Activated CD4-positive, alpha-beta memory T cell treated with anti-CD3 and anti-CD28 coated beads, Interleukin-2, amount 10 ng/mL, durations not matched to agents 7 days and 5 days (primary cell): ENCODE measurements at regions not wholly inside any gene's neighbourhood (a gene's known extent, or its start where the extent isn't known, plus 50 kb on each side); places are given as distances from the start of the nearest gene placed in this dataset.

Source experiments
- CTCF ChIA-PET: fragments of 350-600 bp; sonication (Branson Sonifier 250); formaldehyde crosslinking; loops from one replicate; lab custom pipeline; 2021; ENCODE audit warnings: antibody characterized with exemption, inconsistent platforms; lab: Charles Lee
- POLR2A ChIA-PET: fragments of 350-600 bp; sonication (Branson Sonifier 250); formaldehyde crosslinking; loops from one replicate; lab custom pipeline; 2021; ENCODE audit warnings: antibody characterized with exemption; lab: Charles Lee
- DNase-seq: peaks from one replicate; pipeline ENCODE4 v3.0.0-alpha.2; 2020
- H3K27ac Mint-ChIP-seq: one replicate; pipeline ENCODE4 v1.8.0; 2021; ENCODE audit warnings: mild to moderate bottlenecking, mixed read lengths
- H3K27me3 Mint-ChIP-seq: one replicate; pipeline ENCODE4 v1.8.0; 2021; ENCODE audit warnings: mixed read lengths
- H3K36me3 Mint-ChIP-seq: one replicate; pipeline ENCODE4 v1.8.0; 2021; ENCODE audit warnings: low read depth, mixed read lengths
- H3K4me1 Mint-ChIP-seq: one replicate; pipeline ENCODE4 v1.8.0; 2021; ENCODE audit warnings: mixed read lengths
- H3K4me3 Mint-ChIP-seq: one replicate; pipeline ENCODE4 v1.8.0; 2021; ENCODE audit warnings: mild to moderate bottlenecking, mixed read lengths
- H3K9me3 Mint-ChIP-seq: one replicate; pipeline ENCODE4 v1.8.0; 2021; ENCODE audit warnings: mixed read lengths

DNA sequence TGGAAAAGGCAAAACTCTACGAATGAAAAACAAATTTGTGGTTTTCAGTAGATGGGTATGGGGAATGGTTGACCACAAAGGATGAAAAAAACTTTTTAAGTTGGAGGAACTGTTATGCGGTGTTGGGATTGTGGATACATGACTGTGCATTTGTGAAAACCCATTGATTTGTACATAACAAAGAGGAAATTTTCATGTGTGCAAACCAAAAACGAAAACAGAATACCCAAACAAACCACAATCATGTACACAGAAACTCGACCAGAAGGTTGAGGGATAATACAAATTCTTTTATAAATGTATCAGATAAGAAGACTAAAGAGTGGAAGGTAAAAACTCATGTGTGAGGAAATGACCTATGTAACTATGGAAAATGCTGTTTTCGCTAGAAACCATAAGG is 1012.4 kb downstream of the CDH18 start:
- POLR2A ChIA-PET = no interaction called here
- no peak for DNase-seq
- Mint-ChIP-seq H3K9me3 (no peaks in the 10 kb centered on the region), H3K27me3 (no peaks in the 10 kb centered on the region), H3K4me1 (no peaks in the 10 kb centered on the region), H3K27ac (no peak overlapping the region), H3K36me3 (no peaks in the 10 kb centered on the region), H3K4me3 (no peak overlapping the region)
- CTCF ChIA-PET = no interaction called here

DNA sequence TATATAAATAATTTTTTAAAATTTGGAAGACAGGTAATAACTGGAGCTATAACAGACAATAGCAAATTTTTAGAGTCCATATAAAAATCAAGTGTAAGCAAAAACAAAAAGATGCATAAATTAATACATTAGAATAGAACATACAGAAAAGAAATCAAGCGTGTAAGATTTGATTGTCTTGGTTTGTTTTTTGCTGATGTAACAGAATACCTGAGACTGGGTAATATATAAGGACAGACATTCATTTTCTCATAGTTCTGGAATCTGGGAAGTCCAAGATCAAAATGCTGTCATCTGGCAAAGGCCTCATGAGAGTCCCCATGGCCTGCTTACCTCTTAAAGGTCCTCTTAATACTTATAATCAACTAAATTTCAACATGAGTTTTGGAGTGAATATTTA is 1010.1 kb downstream of the CDH18 start:
- no peaks in the 10 kb centered on the region for H3K27me3 Mint-ChIP-seq
- no peak overlapping the region for H3K27ac Mint-ChIP-seq
- CTCF ChIA-PET = no interaction called here
- DNase-seq = no peak
- H3K4me3 Mint-ChIP-seq = no peak overlapping the region
- POLR2A ChIA-PET = no interaction called here
- H3K4me1 Mint-ChIP-seq = no peaks in the 10 kb centered on the region
- H3K36me3 Mint-ChIP-seq = no peaks in the 10 kb centered on the region
- no peaks in the 10 kb centered on the region for H3K9me3 Mint-ChIP-seq

DNA sequence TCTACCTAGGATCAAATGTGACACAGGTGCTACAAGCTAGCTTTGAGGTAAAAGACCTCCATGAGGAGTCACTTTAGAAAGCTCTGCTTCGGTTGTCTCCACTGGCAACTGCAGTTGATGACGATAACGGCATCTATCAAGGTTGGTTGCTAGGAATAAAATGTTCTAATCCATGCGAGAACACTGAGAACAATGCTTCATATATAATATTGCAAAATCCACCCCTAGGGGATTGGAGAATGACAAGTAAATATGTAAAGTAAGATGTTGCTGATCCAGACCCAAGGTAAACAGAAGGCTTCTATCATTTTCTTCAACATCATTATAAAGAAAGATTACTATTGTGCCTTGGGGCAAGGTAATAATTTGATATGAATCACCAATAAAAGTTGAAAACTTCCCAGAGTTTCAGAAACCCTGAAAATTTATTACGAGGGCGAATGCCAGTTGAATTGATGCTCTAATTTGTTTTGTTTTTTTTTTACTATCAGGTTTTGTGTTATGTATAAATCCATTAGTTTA is 1003.4 kb downstream of the CDH18 start:
- Mint-ChIP-seq H3K9me3 (peaks cover 2% of the 10 kb centered on the region), H3K27ac (no peak overlapping the region), H3K4me3 (no peak overlapping the region), H3K4me1 (no peaks in the 10 kb centered on the region), H3K27me3 (no peaks in the 10 kb centered on the region), H3K36me3 (no peaks in the 10 kb centered on the region)
- no peak for DNase-seq
- CTCF ChIA-PET = no interaction called here
- POLR2A ChIA-PET = no interaction called here

DNA sequence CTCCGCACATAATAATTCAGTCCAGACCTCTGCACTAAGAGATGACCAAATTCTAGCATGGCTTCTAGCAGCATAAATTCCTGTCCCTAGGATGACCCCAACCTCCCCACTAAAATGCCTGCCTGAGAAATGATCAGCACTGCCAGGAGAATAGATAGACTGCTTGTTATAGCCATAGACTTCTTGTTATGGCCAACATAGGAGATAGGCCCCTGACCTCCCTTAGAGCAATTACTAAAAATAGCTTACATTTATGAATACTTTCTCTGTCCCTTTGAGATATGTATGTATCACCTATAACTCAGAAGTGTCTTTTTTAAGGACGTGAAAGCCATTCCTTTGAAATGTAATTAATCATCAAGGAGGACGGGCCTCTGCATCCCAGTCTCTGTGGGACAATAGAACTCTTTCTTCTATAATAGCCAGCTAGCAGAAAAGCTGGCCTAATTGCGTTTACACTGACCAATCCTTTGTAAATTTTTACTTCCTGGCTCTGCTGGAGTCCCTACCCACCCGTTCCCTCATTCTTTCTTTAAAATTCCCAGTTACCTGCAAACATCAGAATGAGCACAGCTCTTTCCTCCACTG is 1002.7 kb downstream of the CDH18 start:
- no peak for DNase-seq
- Mint-ChIP-seq H3K4me3 (no peak overlapping the region), H3K27me3 (no peaks in the 10 kb centered on the region), H3K36me3 (no peaks in the 10 kb centered on the region), H3K9me3 (peaks cover 2% of the 10 kb centered on the region), H3K27ac (no peak overlapping the region), H3K4me1 (no peaks in the 10 kb centered on the region)
- ChIA-PET POLR2A (no interaction called here), CTCF (no interaction called here)

DNA sequence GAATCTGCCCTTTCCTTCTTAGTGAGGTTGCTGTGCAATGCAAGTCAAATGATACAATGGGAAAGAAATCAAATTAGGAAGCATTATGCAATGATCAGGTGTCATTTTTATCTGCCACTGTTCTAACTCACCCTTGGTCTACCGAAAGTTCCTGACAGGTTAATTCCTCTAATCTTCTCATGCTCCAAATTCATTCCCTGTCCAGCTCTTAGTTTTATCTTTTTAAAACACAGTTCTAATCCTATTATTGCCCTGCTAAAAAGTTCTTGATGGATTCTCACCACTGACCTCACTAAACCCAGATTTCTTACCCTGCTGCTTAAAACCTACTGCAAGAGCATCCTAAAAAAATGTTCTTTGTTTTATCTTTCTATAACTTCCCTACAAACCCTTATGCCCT is 1000.9 kb downstream of the CDH18 start:
- Mint-ChIP-seq H3K9me3 (peaks cover 2% of the 10 kb centered on the region), H3K4me1 (no peaks in the 10 kb centered on the region), H3K4me3 (no peak overlapping the region), H3K27ac (no peak overlapping the region), H3K27me3 (no peaks in the 10 kb centered on the region), H3K36me3 (no peaks in the 10 kb centered on the region)
- ChIA-PET POLR2A (no interaction called here), CTCF (no interaction called here)
- DNase-seq = no peak

DNA sequence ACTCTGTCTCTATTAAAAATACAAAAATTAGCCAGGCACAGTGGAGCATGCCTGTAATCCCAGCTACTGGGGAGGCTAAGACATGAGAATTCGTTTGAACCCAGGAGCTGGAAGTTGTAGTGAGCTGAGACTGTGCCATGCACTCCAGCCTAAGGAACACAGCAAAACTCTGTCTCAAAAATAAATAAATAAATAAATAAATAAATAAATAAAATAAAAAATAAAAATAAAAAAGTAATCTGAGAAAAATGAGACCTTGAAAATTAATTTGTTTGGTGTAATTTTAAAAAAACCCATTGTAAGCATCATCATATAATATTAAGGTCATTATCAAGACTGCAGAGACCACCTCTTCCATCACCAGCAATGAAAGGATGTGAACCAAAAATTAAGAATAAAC is 997.1 kb downstream of the CDH18 start:
- Mint-ChIP-seq H3K9me3 (no peaks in the 10 kb centered on the region), H3K4me3 (no peak overlapping the region), H3K27ac (no peak overlapping the region), H3K4me1 (no peaks in the 10 kb centered on the region), H3K36me3 (no peaks in the 10 kb centered on the region), H3K27me3 (no peaks in the 10 kb centered on the region)
- ChIA-PET CTCF (no interaction called here), POLR2A (no interaction called here)
- DNase-seq = no peak

DNA sequence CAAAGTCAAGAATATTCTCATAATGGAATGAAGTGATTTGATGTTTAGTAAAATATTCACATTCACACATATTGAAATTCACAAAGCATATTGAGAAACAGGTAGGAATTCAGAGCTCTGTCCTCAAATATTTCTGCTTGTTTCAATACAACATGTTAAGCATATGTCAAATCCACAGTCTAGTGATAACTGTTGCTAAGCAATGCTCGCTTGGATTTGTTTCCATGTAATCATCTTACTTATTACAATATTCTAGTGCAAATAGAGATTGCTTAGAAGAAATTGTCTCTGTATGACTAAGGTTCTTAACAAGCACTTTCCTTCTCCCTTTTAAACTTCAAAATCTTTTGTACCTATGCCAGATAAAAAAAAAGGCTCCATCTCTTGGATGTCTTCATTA is 995.7 kb downstream of the CDH18 start:
- no peak for DNase-seq
- Mint-ChIP-seq H3K36me3 (no peaks in the 10 kb centered on the region), H3K4me1 (no peaks in the 10 kb centered on the region), H3K9me3 (no peaks in the 10 kb centered on the region), H3K4me3 (no peak overlapping the region), H3K27ac (no peak overlapping the region), H3K27me3 (no peaks in the 10 kb centered on the region)
- ChIA-PET POLR2A (no interaction called here), CTCF (no interaction called here)

DNA sequence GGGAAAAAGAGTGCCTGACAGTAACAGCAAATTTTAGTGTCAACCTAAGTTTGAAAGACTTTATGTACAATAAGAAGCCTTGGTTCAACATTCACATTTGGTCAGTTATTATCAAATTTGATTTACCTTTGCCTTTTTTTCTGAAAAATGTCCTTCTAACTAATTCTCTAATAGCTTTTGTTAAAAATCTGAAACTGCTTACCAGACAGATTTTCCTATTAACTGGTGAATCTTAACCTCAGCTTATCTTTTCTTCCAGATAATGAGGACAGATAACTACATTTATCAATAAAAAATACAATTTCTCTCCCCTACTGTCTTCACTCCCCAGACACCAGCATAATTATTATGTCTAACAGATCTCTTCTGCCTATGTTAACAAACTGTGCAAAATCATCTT is 988.5 kb downstream of the CDH18 start:
- no peaks in the 10 kb centered on the region for H3K27me3 Mint-ChIP-seq
- no peak overlapping the region for H3K4me3 Mint-ChIP-seq
- H3K36me3 Mint-ChIP-seq = no peaks in the 10 kb centered on the region
- H3K9me3 Mint-ChIP-seq = peaks cover 8% of the 10 kb centered on the region
- ChIA-PET POLR2A (no interaction called here), CTCF (no interaction called here)
- DNase-seq = no peak
- no peak overlapping the region for H3K27ac Mint-ChIP-seq
- no peaks in the 10 kb centered on the region for H3K4me1 Mint-ChIP-seq

DNA sequence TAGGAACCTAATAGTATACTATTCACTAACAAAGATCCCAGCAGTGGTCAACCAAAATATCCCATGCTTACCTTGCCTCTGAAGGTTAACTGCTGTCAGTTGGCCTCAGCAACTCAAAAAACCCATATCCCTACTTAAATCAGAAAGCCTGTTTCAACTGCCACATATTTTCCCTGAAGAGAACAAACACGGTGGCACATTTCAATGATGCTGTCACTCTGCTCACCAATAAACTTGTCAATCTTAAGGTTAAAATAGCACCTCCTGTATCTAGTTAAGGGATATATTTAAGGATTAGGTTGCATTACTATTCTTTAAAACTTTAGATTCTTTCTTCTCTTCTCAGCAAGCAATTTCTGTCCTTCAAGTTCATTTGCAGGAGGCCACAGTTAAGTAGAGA is 986.9 kb downstream of the CDH18 start:
- Mint-ChIP-seq H3K27ac (no peak overlapping the region), H3K9me3 (peaks cover 11% of the 10 kb centered on the region), H3K4me3 (no peak overlapping the region), H3K36me3 (no peaks in the 10 kb centered on the region), H3K4me1 (no peaks in the 10 kb centered on the region), H3K27me3 (no peaks in the 10 kb centered on the region)
- POLR2A ChIA-PET = no interaction called here
- CTCF ChIA-PET = no interaction called here
- no peak for DNase-seq

DNA sequence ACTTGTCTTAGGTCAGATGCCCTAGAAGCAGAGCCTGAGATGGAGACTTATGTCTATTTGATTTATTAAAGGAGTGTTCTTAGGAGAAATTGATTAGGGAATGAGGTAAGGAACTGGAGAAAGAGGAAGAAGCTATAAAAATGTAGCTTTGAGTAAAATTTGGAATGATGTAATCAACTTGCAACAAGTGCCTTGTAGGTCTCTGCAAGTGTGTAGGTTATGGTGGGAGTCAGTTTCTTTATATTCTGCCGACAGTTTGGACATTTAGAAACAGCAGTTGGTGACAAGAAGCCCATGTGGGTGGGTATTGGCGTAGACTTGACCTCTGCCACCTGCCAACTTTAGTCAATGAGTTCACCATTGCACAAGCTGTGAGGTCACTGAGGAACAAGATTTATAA is 986.5 kb downstream of the CDH18 start:
- Mint-ChIP-seq H3K9me3 (peaks cover 11% of the 10 kb centered on the region), H3K27ac (no peak overlapping the region), H3K4me3 (no peak overlapping the region), H3K36me3 (no peaks in the 10 kb centered on the region), H3K27me3 (no peaks in the 10 kb centered on the region), H3K4me1 (no peaks in the 10 kb centered on the region)
- POLR2A ChIA-PET = no interaction called here
- CTCF ChIA-PET = no interaction called here
- no peak for DNase-seq

DNA sequence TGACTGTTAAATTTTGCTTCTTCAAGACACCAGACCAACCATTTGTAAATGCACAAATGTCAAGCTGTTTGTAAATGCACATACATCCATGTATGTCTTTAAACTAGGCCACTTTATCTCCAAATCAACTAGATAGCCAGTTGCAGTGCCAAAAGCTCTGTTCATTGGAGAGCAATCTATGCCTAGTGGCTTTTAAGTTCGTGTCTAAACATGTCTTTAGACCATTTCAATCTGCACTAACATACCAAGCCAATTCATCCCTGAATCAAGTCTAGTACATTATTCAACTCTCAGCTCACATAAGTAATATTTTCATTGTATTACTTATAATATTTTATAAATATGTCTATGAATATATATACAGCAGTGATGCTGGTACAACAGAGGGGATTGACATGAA is 985.9 kb downstream of the CDH18 start:
- DNase-seq = no peak
- ChIA-PET POLR2A (no interaction called here), CTCF (no interaction called here)
- H3K4me1 Mint-ChIP-seq = no peaks in the 10 kb centered on the region
- H3K27me3 Mint-ChIP-seq = no peaks in the 10 kb centered on the region
- no peak overlapping the region for H3K27ac Mint-ChIP-seq
- peaks cover 11% of the 10 kb centered on the region for H3K9me3 Mint-ChIP-seq
- no peaks in the 10 kb centered on the region for H3K36me3 Mint-ChIP-seq
- no peak overlapping the region for H3K4me3 Mint-ChIP-seq

DNA sequence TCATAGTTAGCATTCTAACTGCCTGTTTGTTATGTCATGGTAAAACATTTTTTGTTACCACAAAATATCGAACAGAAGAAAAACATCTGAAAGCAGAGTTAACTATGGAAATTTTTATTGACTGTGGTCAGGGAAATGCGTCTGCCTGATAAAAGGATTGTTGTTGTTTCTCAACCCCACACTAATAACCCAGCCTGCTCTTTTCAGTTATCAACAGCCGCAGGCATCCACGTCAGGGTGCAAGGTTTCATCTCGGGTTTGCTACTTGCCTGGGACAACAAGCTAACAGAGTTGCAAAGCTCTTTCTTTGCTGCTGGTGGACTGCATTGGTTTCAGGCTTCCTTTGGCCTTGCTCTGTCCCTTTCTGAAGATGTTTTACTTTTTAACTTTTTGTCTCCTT is 969.2 kb downstream of the CDH18 start:
- peaks cover 11% of the 10 kb centered on the region for H3K9me3 Mint-ChIP-seq
- H3K4me1 Mint-ChIP-seq = no peaks in the 10 kb centered on the region
- no peaks in the 10 kb centered on the region for H3K27me3 Mint-ChIP-seq
- POLR2A ChIA-PET = interaction anchor here (0.7 kb wide), 1 partner anchor 52 kb away, joined by 3 read pairs; no protein-coding TSS in a partner anchor
- no peak overlapping the region for H3K4me3 Mint-ChIP-seq
- DNase-seq = no peak
- CTCF ChIA-PET = no interaction called here
- no peak overlapping the region for H3K27ac Mint-ChIP-seq
- no peaks in the 10 kb centered on the region for H3K36me3 Mint-ChIP-seq

DNA sequence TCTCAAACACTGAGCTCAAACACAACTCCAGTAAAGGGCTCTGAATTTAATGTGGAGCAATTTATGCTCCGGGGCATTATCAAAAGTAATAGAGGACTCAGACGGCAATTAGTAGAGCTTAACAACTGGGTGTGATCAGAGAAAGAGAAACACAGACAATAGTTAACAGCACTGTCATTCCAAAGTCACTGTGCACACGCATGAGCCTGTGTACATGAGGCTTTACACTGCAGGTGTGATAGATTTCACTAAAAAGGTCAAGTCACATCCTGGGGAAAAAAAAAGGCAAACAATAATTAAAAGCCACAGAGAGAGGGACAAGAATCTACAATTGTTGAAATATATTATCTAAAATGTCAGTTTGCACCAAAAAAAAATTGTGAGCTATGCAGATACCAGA is 956.5 kb downstream of the CDH18 start:
- DNase-seq = no peak
- ChIA-PET CTCF (no interaction called here), POLR2A (no interaction called here)
- Mint-ChIP-seq H3K36me3 (no peaks in the 10 kb centered on the region), H3K27ac (no peak overlapping the region), H3K27me3 (no peaks in the 10 kb centered on the region), H3K9me3 (no peaks in the 10 kb centered on the region), H3K4me1 (no peaks in the 10 kb centered on the region), H3K4me3 (no peak overlapping the region)

DNA sequence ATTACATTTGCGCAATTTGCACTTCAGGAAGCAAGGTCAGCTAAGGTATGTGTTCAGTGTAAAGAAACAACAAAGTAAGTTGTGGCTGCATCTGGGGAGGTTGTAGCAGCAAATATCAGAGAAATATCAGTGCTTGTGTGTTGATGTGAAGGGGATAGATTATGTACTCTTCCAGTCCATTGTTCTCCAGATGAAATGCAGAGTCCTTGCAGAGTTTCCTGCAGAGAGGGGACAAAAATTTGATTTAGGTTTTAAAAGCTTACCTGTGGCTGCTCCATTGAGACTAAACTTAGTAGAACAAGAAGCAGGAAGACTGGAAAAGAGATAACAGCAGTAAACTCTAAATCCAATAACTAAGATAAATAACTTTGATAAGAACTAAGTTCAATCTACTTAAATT is 952.2 kb downstream of the CDH18 start:
- H3K9me3 Mint-ChIP-seq = peaks cover 3% of the 10 kb centered on the region
- CTCF ChIA-PET = no interaction called here
- H3K4me3 Mint-ChIP-seq = no peak overlapping the region
- no peak overlapping the region for H3K27ac Mint-ChIP-seq
- POLR2A ChIA-PET = no interaction called here
- no peaks in the 10 kb centered on the region for H3K27me3 Mint-ChIP-seq
- no peaks in the 10 kb centered on the region for H3K4me1 Mint-ChIP-seq
- H3K36me3 Mint-ChIP-seq = no peaks in the 10 kb centered on the region
- no peak for DNase-seq
